ENCODE measurements at regions not wholly inside any gene's neighbourhood (a gene's known extent, or its start where the extent isn't known, plus 50 kb on each side); places are given as distances from the start of the nearest gene placed in this dataset.

DNA sequence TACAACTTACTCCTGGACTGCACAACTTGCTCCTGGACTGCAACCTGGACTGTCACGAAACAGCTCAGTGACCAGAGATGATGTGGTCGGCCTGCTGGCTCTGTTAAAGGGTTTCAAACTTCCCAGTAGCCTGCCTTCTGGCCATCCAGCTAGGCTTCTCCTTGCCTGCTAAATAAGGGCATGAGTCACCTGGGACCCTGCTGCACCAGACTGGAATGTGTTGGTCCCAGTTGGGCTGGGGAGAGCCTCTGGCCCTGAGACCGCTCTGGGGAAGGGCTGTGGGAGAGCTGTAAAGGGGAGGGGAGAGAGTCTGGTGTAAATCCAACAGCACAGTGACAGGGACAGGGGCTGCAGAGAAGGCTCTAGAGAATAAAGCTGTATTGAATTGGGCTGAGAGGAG lies 165.8 kb downstream of the VSIG4 start:
- TF ChIP-seq EZH2phosphoT487 (IDR thresholded peaks at IDR 0.05; ENCODE audit: insufficient read depth, low read depth) (no peak), EZH2 (IDR thresholded peaks at IDR 0.05; ENCODE audit: insufficient read depth, poor library complexity, severe bottlenecking) (no peak)
